Rectal smooth muscle tissue (tissue), 1 donor: ENCODE measurements at regions not wholly inside any gene's neighbourhood (a gene's known extent, or its start where the extent isn't known, plus 50 kb on each side); places are given as distances from the start of the nearest gene placed in this dataset.

Experiments
- H3K27ac ChIP-seq: one replicate; pipeline ENCODE4 v1.7.0; 2013; ENCODE audit warnings: low read depth, low read length, inconsistent platforms
- H3K27me3 ChIP-seq: one replicate; pipeline ENCODE4 v1.7.0; 2013; ENCODE audit warnings: low read length; ENCODE audit not compliant: control insufficient read depth, insufficient read depth
- H3K36me3 ChIP-seq: one replicate; pipeline ENCODE4 v1.7.0; 2013; ENCODE audit warnings: low read length; ENCODE audit not compliant: control insufficient read depth, insufficient read depth
- H3K4me1 ChIP-seq: one replicate; pipeline ENCODE4 v1.7.0; 2013; ENCODE audit warnings: low read length; ENCODE audit not compliant: control insufficient read depth, insufficient read depth
- H3K4me3 ChIP-seq: one replicate; pipeline ENCODE4 v1.7.0; 2013; ENCODE audit warnings: low read length
- H3K9ac ChIP-seq: one replicate; pipeline ENCODE4 v1.7.0; 2013; ENCODE audit warnings: low read length

DNA sequence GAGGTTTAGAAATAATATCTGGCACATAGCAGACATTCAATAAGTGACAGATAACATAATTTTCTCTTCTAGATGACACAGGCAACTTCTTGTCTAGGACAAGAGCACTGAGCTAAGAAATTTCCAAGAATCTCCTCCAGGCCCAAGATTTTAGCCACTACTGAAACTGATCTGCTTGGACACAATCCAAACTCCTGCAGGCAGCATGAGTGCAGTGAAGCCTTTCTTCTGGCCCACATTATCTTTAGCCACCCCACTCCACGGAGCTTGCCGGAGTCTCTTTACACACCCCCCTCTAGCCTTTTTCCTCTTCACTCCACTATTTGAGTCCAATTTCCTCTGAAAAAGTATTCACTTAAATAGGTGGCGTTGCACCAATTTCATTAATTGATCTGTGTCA is 142.9 kb upstream of the DUSP10 start:
- Histone ChIP-seq H3K4me1 (peaks cover 6% of the 10 kb centered on the region), H3K36me3 (no peaks in the 10 kb centered on the region), H3K27me3 (no peaks in the 10 kb centered on the region), H3K9ac (no peak overlapping the region), H3K27ac (no peak overlapping the region), H3K4me3 (no peak overlapping the region)

DNA sequence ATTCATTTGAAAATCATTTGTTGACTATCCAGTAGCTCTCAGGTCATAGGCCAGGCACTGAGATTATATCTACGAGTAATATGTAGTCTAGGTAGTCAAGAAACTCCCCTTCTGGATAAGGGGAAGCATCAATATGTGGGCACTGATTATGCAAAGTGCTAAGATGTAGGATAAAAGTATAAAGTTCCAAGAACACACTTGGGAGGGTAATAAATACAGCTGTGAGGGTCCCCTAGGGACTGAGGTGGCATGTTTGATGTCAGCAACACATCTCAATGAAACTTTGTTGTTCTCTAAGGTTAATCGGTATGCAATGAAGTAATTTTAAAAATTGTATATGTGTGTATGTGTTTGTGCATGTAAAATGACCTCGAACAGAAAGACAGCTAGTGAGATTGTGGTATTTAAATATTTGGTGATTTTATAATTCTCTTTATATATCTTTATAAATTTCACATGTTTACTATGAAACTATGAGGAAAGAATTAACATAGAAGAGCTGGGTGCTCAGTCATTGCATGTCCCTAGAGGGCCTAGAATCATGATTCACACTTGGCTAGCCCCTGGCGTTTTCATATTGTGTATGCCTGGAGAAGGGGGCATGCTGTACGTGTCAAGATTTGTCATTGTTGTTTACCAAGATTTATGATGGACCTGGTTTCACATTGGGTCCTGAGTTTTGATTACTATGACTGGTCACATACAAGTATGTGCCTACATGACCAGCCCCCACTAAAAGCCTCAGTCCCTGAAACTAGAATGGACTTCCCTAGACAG is 140.1 kb upstream of the DUSP10 start:
- no peak overlapping the region for H3K27ac ChIP-seq
- H3K4me1 ChIP-seq = peaks cover 1% of the 10 kb centered on the region
- H3K4me3 ChIP-seq = no peak overlapping the region
- H3K36me3 ChIP-seq = no peaks in the 10 kb centered on the region
- H3K9ac ChIP-seq = no peak overlapping the region
- H3K27me3 ChIP-seq = no peaks in the 10 kb centered on the region

DNA sequence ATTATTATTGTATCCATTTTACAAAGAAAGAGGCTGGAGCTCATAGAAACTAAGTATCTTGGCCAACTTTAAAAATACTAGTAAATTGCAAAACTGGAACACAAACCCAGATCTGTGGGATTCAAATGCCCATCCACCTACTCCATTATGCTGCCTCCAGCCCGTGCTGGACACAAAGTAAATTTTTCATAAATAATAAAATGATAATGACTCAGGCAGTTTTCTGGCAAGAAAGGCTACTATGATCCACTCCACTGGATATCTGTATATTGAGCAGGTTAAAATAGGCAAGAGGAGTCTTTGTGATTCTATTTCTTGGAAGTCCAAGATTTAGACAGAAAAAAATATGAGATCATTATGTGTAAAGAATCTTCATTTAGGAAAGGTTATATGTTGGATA is 138.3 kb upstream of the DUSP10 start:
- Histone ChIP-seq H3K27ac (no peak overlapping the region), H3K4me3 (no peak overlapping the region), H3K36me3 (no peaks in the 10 kb centered on the region), H3K27me3 (no peaks in the 10 kb centered on the region), H3K9ac (no peak overlapping the region), H3K4me1 (no peaks in the 10 kb centered on the region)

DNA sequence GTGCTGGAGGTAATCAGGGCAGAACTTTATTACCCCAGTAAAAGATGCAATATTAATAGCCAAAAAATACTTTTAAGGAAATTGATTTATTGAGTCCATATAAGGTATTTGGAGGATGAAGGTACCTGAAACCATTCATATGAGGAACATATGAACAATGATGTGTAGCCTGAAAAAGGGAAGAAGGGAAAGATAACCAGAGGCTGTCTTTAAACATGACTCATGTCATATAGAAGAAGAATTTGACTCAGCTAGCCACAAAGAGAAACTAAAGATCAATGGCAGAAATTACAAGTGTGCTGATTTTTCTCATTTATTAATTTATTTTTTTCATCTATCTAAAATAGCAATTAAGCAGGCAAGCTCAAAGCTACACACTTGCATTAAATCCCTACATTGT is 136.2 kb upstream of the DUSP10 start:
- Histone ChIP-seq H3K27ac (no peak overlapping the region), H3K4me3 (no peak overlapping the region), H3K36me3 (no peaks in the 10 kb centered on the region), H3K27me3 (no peaks in the 10 kb centered on the region), H3K4me1 (no peaks in the 10 kb centered on the region), H3K9ac (no peak overlapping the region)

DNA sequence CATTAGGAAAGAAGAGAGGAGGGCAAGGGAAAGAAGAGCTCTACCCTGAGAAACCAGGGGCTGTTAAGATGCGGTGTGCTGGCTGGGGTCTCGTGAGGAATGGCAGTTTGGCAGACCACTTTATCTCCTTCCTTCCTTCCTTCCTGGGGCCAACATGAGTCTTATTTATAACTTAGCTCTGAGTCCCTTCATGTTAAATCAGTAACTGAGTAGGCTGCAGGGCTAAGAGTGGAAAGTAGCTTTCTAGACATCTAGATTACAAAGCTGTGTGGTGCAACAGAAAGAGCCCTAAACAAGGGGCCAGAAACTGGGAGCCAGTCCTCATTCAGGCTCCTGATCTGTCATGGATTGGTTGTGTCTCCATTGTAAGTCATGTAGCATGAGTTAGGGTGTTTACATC is 135.4 kb upstream of the DUSP10 start:
- no peaks in the 10 kb centered on the region for H3K4me1 ChIP-seq
- H3K27ac ChIP-seq = no peak overlapping the region
- H3K27me3 ChIP-seq = no peaks in the 10 kb centered on the region
- H3K9ac ChIP-seq = no peak overlapping the region
- H3K36me3 ChIP-seq = no peaks in the 10 kb centered on the region
- H3K4me3 ChIP-seq = no peak overlapping the region

DNA sequence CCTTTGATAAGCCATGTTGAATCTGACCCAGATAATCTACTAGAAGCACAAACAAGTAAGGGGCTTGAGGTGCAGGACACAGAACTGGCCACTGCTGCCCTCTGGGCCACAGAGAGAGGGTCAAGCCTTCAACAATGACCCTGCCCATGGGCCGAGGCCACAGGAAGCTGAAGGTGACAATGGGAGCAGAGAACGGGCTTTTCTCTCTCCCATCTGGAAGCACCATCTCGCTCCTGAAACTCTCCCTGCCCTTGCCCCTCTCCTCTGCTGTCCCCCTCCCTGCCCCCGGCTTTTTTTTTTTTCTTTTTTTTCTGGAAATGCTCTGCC is 133.1 kb upstream of the DUSP10 start:
- Histone ChIP-seq H3K4me1 (no peaks in the 10 kb centered on the region), H3K27ac (no peak overlapping the region), H3K9ac (no peak overlapping the region), H3K4me3 (no peak overlapping the region), H3K36me3 (no peaks in the 10 kb centered on the region), H3K27me3 (no peaks in the 10 kb centered on the region)

DNA sequence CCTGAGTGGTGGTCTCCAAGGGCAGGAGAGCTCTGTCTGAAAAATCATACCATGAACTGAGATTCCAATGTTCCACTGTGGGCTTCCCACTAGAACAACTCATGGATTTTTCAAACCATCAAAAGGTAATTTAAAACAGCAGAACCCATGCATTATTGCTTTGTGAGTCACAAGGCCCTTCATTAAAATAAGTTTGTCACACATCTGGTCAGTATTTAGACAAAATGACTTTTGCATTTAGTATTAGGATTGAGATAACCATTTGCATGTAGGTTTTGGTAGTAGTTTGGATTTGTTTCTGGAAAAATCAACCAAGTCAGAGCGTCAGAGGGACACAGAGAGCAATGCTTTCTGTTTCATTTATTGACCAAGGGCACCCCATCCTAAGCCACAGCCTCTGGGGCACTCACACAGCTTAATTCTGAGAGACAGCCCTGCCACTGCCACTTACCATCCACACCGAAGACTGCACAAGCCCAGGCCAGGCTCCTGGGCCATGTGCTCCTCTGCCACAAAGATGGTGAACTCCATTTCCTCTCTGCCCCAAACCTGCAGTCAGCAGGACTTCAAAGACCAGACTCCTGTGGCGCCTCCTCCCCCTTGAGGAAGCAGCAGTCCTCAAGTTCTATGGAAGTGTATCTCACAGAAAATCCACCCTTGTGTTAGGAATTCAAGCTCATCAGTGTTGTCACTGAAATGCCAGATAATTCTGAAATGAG is 132.6 kb upstream of the DUSP10 start:
- H3K36me3 ChIP-seq = no peaks in the 10 kb centered on the region
- no peak overlapping the region for H3K4me3 ChIP-seq
- no peak overlapping the region for H3K27ac ChIP-seq
- no peaks in the 10 kb centered on the region for H3K4me1 ChIP-seq
- no peak overlapping the region for H3K9ac ChIP-seq
- H3K27me3 ChIP-seq = no peaks in the 10 kb centered on the region

DNA sequence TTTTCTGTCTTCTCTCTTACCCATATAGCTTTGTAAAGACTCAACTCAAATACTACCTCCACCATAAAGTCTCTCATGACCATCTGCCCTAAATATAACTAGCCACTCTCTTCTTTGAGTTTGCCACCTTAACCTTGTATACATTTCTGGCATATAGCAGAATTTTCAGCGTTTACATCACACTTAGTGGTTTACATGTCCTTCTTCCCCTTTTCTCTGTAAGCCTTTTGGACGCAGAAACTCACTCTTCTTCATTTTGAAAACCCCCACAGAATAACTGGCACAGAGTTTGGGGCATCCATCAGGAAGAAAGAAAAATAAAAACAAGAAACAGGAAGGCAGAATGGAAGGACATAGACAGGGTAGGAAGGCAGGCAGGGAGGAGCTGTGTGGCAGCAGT is 131.8 kb upstream of the DUSP10 start:
- Histone ChIP-seq H3K27me3 (no peaks in the 10 kb centered on the region), H3K4me3 (no peak overlapping the region), H3K9ac (no peak overlapping the region), H3K4me1 (no peaks in the 10 kb centered on the region), H3K36me3 (no peaks in the 10 kb centered on the region), H3K27ac (no peak overlapping the region)

DNA sequence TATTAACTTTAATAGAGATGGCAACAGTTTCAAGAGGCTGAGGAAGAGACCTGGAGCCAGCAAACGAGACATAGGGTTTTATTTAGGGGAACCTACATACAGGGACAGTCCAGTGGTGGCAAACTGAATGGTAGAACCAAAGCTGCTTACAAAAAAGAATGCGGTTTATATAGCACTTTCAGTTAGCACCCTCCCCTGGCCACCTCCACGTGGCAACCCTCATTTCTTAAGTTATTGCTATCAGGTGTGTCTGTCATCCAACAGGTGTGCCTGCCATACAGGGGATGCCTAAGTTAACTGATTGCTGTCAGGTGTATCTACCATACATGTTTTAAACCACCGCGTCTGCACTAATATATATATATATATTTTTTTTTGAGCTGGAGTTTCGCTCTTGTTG is 129.2 kb upstream of the DUSP10 start:
- no peak overlapping the region for H3K9ac ChIP-seq
- no peak overlapping the region for H3K27ac ChIP-seq
- H3K4me1 ChIP-seq = no peaks in the 10 kb centered on the region
- H3K36me3 ChIP-seq = no peaks in the 10 kb centered on the region
- no peak overlapping the region for H3K4me3 ChIP-seq
- no peaks in the 10 kb centered on the region for H3K27me3 ChIP-seq

DNA sequence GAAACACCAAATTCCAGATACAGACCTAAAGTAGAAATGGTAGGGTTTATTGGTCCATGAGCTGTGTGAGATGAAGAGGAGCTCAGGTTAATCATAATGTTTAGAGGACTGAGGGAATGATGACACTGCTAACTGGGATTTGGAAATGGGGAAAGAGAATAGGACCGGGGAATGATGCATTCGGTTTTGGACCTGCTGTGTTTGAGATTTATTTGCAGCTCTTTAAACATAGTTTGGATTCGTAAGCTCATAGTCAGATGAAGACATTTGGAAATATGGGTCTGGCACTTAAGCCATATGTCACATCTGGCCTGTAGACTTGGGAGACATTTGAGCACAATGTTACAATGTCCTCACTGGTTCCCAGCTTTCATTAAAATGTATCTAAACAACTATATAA is 127.9 kb upstream of the DUSP10 start:
- Histone ChIP-seq H3K27ac (no peak overlapping the region), H3K27me3 (no peaks in the 10 kb centered on the region), H3K4me1 (no peaks in the 10 kb centered on the region), H3K9ac (no peak overlapping the region), H3K36me3 (no peaks in the 10 kb centered on the region), H3K4me3 (no peak overlapping the region)

DNA sequence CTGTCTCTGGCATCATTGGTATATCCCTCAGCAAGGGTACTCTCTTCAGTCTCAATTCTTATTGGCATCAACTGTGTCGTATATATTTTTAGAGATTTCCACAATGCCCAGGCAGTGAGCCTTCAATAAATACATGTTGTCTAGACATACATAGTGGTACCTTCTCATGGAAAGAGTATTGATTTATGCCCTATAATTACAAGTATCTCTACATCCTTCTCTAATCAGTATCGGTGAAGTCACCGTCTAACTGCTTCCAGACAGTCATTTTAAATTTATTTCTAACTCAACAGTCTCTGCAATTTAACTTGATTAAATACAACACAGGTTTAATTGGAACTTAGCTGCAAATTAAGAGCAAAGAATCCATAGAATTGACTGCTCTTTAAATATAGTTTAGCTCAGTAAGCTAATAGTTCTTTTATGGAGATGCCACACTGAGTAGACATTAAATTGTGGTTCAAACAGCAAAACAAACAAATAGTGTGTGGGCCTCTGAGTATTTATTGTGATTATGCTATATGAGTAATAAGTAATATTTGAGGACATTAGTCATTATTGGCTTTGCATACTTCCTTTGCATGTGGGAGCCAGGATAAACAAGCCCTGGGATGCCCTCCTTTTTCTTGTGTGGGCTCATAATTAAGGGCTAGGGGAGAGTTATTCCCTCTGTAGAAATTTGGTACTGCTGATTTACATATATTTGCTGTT is 126.9 kb upstream of the DUSP10 start:
- Histone ChIP-seq H3K27me3 (no peaks in the 10 kb centered on the region), H3K4me3 (no peak overlapping the region), H3K36me3 (no peaks in the 10 kb centered on the region), H3K4me1 (no peaks in the 10 kb centered on the region), H3K9ac (no peak overlapping the region), H3K27ac (no peak overlapping the region)

DNA sequence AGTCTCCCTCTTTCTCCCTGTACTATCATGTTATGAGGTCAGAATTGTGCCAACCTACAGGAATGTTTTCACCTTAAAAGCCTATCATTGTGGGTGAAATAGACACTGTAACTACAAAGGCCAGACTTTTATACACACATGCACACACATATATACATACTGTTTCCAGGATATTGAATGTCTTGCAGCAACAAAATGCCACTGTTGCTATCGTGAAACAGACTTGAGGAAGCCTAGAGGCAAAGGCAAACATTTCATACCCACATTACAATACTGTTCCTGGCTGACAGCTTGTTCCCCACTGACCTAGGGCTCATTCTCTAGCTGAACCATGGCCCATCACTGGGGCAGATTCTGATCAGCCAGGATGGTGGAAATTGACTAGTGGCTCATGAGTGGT is 125.1 kb upstream of the DUSP10 start:
- H3K27me3 ChIP-seq = no peaks in the 10 kb centered on the region
- H3K36me3 ChIP-seq = no peaks in the 10 kb centered on the region
- no peak overlapping the region for H3K9ac ChIP-seq
- H3K27ac ChIP-seq = no peak overlapping the region
- H3K4me3 ChIP-seq = no peak overlapping the region
- H3K4me1 ChIP-seq = no peaks in the 10 kb centered on the region
